ENCODE measurements at regions not wholly inside any gene's neighbourhood (a gene's known extent, or its start where the extent isn't known, plus 50 kb on each side); places are given as distances from the start of the nearest gene placed in this dataset.

DNA sequence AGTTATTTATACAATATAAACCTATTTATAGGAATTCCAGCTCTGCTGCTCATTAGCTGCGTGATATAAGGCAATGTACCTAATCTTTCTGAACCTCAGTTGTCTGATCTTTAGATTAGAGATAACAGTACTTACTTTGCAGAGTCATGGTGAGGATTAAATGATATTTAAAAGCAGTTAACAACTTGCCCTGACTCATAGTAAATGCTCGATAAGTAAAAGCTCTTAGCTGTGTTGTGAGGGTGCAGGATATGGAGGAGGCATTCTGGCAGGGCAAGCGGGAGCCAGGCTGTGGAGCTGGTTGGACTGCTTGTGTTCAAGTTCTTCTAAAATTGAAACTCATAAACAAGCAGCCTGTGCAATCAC, 140.0 kb upstream of the PRICKLE1 start:
- TF ChIP-seq, protein P1, sequence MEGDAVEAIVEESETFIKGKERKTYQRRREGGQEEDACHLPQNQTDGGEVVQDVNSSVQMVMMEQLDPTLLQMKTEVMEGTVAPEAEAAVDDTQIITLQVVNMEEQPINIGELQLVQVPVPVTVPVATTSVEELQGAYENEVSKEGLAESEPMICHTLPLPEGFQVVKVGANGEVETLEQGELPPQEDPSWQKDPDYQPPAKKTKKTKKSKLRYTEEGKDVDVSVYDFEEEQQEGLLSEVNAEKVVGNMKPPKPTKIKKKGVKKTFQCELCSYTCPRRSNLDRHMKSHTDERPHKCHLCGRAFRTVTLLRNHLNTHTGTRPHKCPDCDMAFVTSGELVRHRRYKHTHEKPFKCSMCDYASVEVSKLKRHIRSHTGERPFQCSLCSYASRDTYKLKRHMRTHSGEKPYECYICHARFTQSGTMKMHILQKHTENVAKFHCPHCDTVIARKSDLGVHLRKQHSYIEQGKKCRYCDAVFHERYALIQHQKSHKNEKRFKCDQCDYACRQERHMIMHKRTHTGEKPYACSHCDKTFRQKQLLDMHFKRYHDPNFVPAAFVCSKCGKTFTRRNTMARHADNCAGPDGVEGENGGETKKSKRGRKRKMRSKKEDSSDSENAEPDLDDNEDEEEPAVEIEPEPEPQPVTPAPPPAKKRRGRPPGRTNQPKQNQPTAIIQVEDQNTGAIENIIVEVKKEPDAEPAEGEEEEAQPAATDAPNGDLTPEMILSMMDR (IDR thresholded peaks at IDR 0.05; ENCODE audit: low read depth, low read length, missing input control) = no peak
- TF ChIP-seq, protein P2, sequence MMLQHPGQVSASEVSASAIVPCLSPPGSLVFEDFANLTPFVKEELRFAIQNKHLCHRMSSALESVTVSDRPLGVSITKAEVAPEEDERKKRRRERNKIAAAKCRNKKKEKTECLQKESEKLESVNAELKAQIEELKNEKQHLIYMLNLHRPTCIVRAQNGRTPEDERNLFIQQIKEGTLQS (IDR thresholded peaks at IDR 0.05) = no peak
- TF ChIP-seq SP1 (IDR thresholded peaks at IDR 0.05) = no peak
- TF ChIP-seq, protein P3, sequence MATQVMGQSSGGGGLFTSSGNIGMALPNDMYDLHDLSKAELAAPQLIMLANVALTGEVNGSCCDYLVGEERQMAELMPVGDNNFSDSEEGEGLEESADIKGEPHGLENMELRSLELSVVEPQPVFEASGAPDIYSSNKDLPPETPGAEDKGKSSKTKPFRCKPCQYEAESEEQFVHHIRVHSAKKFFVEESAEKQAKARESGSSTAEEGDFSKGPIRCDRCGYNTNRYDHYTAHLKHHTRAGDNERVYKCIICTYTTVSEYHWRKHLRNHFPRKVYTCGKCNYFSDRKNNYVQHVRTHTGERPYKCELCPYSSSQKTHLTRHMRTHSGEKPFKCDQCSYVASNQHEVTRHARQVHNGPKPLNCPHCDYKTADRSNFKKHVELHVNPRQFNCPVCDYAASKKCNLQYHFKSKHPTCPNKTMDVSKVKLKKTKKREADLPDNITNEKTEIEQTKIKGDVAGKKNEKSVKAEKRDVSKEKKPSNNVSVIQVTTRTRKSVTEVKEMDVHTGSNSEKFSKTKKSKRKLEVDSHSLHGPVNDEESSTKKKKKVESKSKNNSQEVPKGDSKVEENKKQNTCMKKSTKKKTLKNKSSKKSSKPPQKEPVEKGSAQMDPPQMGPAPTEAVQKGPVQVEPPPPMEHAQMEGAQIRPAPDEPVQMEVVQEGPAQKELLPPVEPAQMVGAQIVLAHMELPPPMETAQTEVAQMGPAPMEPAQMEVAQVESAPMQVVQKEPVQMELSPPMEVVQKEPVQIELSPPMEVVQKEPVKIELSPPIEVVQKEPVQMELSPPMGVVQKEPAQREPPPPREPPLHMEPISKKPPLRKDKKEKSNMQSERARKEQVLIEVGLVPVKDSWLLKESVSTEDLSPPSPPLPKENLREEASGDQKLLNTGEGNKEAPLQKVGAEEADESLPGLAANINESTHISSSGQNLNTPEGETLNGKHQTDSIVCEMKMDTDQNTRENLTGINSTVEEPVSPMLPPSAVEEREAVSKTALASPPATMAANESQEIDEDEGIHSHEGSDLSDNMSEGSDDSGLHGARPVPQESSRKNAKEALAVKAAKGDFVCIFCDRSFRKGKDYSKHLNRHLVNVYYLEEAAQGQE (IDR thresholded peaks at IDR 0.05) = no peak
- TF ChIP-seq, protein P4, sequence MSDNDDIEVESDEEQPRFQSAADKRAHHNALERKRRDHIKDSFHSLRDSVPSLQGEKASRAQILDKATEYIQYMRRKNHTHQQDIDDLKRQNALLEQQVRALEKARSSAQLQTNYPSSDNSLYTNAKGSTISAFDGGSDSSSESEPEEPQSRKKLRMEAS (IDR thresholded peaks at IDR 0.05) = no peak
- TF ChIP-seq YY1 (IDR thresholded peaks at IDR 0.05) = no peak
- TF ChIP-seq RAD21 (IDR thresholded peaks at IDR 0.05) = no peak
- no peak for TF ChIP-seq EGR1 (IDR thresholded peaks at IDR 0.05; ENCODE audit: low read depth in 2 of 2)
- no peak for TF ChIP-seq FOXA1 (IDR thresholded peaks at IDR 0.05)

Measured in liver (tissue), 3 donors.